Kidney epithelial cell (primary cell): ENCODE measurements at regions not wholly inside any gene's neighbourhood (a gene's known extent, or its start where the extent isn't known, plus 50 kb on each side); places are given as distances from the start of the nearest gene placed in this dataset.

ENCODE experiments used
- DNase-seq: peaks from one replicate; pipeline ENCODE4 v3.0.0-alpha.2; 2010; ENCODE audit warnings: low read depth
- H3K27me3 ChIP-seq: 2 replicates; pipeline ENCODE4 v1.6.0; 2011; ENCODE audit warnings: low read length; ENCODE audit not compliant: control insufficient read depth, insufficient read depth
- H3K36me3 ChIP-seq: 2 replicates; pipeline ENCODE4 v1.5.1; 2011; ENCODE audit warnings: low read length; ENCODE audit not compliant: control insufficient read depth, insufficient read depth
- H3K4me3 ChIP-seq: 2 replicates; pipeline ENCODE4 v1.5.1; 2011; ENCODE audit warnings: low read depth, mild to moderate bottlenecking, control low read depth, low read length
- CTCF ChIP-seq: IDR thresholded peaks from 2 replicates; pipeline ENCODE4 v1.5.1; 2011; ENCODE audit warnings: mild to moderate bottlenecking, moderate library complexity, low read length, control low read depth, inconsistent platforms; ENCODE audit not compliant: insufficient read depth, poor library complexity, severe bottlenecking

- Histone ChIP-seq H3K4me3 (no peak overlapping the region), H3K36me3 (no peaks in the 10 kb centered on the region), H3K27me3 (no peaks in the 10 kb centered on the region)
- DNase-seq, result no peak
- TF ChIP-seq CTCF, result no peak
Measured at GRCh38 chr12:72082986-72083820, 144.6 kb downstream of the TPH2 start.

- TF ChIP-seq CTCF, result no peak
- Histone ChIP-seq H3K36me3 (no peaks in the 10 kb centered on the region), H3K4me3 (no peak overlapping the region), H3K27me3 (no peaks in the 10 kb centered on the region)
- DNase-seq, result no peak
Measured at GRCh38 chr12:72084061-72084460, 145.4 kb downstream of the TPH2 start.

- TF ChIP-seq CTCF, result no peak
- Histone ChIP-seq H3K27me3 (no peaks in the 10 kb centered on the region), H3K36me3 (no peaks in the 10 kb centered on the region), H3K4me3 (no peak overlapping the region)
- no peak for DNase-seq
Measured at GRCh38 chr12:72084880-72085279, 146.2 kb downstream of the TPH2 start.

- H3K36me3 ChIP-seq, result no peaks in the 10 kb centered on the region
Measured at GRCh38 chr12:72089678-72090077, 151.0 kb downstream of the TPH2 start.

GRCh38 chr12:72093424-72093823, 154.8 kb downstream of the TPH2 start:
- Histone ChIP-seq H3K36me3 (no peaks in the 10 kb centered on the region), H3K4me3 (no peak overlapping the region), H3K27me3 (no peaks in the 10 kb centered on the region)
- no peak for DNase-seq
- TF ChIP-seq CTCF, result no peak

More at GRCh38 chr12:72089678-72090077, 151.0 kb downstream of the TPH2 start:
- no peak for DNase-seq
- Histone ChIP-seq H3K27me3 (no peaks in the 10 kb centered on the region), H3K4me3 (no peak overlapping the region)
- no peak for TF ChIP-seq CTCF

GRCh38 chr12:72093930-72094329, 155.3 kb downstream of the TPH2 start:
- H3K4me3 ChIP-seq, result no peak overlapping the region
- DNase-seq, result no peak
- H3K27me3 ChIP-seq, result no peaks in the 10 kb centered on the region
- TF ChIP-seq CTCF, result no peak
- H3K36me3 ChIP-seq, result no peaks in the 10 kb centered on the region
